ENCODE measurements at regions not wholly inside any gene's neighbourhood (a gene's known extent, or its start where the extent isn't known, plus 50 kb on each side); places are given as distances from the start of the nearest gene placed in this dataset.

DNA sequence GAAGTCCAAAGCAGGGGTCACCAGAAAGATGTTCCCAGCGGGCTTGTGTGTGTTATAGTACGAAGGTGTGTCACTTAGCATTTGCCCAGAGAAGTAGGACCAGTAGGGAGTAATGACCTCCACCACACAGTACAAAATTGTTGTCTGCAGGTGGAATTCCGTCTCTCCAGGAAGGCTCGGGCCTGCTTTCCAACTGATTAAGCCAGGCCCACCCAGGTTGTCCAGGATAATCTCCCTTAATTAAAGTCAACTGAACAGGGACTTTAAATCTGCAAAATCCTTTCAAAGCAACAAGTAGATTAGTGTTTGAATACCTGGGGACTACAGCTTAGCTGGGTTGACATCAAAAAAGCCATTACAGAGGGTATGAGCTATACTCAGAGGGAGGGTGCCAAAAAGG lies 131.3 kb downstream of the BACH1 start:
- TF ChIP-seq, protein P1, sequence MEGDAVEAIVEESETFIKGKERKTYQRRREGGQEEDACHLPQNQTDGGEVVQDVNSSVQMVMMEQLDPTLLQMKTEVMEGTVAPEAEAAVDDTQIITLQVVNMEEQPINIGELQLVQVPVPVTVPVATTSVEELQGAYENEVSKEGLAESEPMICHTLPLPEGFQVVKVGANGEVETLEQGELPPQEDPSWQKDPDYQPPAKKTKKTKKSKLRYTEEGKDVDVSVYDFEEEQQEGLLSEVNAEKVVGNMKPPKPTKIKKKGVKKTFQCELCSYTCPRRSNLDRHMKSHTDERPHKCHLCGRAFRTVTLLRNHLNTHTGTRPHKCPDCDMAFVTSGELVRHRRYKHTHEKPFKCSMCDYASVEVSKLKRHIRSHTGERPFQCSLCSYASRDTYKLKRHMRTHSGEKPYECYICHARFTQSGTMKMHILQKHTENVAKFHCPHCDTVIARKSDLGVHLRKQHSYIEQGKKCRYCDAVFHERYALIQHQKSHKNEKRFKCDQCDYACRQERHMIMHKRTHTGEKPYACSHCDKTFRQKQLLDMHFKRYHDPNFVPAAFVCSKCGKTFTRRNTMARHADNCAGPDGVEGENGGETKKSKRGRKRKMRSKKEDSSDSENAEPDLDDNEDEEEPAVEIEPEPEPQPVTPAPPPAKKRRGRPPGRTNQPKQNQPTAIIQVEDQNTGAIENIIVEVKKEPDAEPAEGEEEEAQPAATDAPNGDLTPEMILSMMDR (IDR thresholded peaks at IDR 0.05 in 2 of 3, conservative IDR thresholded peaks at IDR 0.05 in 1 of 3; ENCODE audit: control insufficient read depth in 2 of 3, extremely low read depth in 1 of 3, insufficient read depth in 1 of 3, low read depth in 3 of 3, low read length in 3 of 3): no peak
- TF ChIP-seq CBX5 (IDR thresholded peaks at IDR 0.05; ENCODE audit: low read depth) (no peak), NRF1 (conservative IDR thresholded peaks at IDR 0.05; ENCODE audit: low read depth, low read length) (no peak), PBX3 (IDR thresholded peaks at IDR 0.05; ENCODE audit: insufficient replicate concordance, low read depth, low read length) (no peak)
